ENCODE measurements at regions not wholly inside any gene's neighbourhood (a gene's known extent, or its start where the extent isn't known, plus 50 kb on each side); places are given as distances from the start of the nearest gene placed in this dataset.

- DNase-seq: no peak
These were observed 461.0 kb upstream of the C9orf72 start for GRCh38 chr9:28034242-28034641.

DNA sequence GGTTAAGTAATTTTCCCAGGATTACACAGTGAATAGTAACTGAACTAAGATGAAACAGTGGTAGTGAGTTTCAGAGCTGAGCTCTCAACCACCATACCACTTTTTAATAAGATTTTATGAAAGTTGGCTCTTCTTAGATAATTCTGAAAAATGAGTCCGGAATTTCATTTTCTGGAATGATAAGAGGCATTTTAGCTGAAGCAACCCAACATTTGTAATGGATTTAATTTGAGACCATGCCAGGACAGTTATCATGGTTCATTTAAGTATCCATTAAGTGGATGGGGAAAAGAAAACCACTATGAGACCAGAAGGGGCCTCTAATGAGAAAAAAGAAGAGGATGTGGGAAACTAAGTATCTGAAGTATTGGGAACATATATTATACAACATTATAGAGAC, 464.7 kb upstream of the C9orf72 start:
- DNase-seq: no peak

- DNase-seq: no peak
These were observed 471.8 kb upstream of the C9orf72 start for GRCh38 chr9:28045051-28045450.

DNA sequence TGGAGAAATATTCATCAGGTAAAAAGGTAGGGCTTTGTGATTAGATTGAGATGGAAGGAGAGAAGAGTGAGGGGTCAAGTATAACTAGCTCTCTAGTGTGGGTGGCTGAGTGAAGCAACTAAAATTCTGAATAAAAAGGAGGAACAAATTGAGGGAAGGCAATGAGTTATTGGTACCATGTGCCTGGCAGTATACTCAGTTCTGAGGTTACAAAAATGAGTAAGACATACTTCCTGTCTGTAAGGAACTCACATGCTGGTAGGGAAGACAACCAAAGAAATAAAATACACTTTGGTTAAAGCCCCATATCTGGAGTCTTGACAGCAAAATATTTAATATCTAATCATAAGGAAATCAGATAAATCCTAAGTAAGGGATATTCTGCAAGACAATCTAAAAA, 476.8 kb upstream of the C9orf72 start:
- DNase-seq: no peak

DNA sequence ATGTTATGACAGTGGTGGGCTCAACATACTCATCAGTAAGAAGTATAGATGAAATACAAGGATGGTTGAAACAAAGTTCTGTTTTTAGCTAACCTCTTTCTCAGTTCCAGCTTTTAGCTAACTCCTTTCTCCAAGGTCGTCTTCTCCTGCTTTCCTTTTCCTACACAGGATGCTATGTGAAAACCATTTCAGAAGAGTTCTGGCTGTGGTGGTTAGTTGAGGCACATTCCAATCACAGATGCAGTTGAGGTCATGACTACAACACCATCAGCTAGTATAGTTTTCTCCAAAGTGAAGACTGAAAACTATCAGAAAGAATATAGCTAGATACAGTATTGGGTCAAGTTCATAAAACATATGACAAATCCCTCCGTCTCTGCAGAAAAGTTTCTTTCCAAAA, 477.7 kb upstream of the C9orf72 start:
- no peak for DNase-seq

DNA sequence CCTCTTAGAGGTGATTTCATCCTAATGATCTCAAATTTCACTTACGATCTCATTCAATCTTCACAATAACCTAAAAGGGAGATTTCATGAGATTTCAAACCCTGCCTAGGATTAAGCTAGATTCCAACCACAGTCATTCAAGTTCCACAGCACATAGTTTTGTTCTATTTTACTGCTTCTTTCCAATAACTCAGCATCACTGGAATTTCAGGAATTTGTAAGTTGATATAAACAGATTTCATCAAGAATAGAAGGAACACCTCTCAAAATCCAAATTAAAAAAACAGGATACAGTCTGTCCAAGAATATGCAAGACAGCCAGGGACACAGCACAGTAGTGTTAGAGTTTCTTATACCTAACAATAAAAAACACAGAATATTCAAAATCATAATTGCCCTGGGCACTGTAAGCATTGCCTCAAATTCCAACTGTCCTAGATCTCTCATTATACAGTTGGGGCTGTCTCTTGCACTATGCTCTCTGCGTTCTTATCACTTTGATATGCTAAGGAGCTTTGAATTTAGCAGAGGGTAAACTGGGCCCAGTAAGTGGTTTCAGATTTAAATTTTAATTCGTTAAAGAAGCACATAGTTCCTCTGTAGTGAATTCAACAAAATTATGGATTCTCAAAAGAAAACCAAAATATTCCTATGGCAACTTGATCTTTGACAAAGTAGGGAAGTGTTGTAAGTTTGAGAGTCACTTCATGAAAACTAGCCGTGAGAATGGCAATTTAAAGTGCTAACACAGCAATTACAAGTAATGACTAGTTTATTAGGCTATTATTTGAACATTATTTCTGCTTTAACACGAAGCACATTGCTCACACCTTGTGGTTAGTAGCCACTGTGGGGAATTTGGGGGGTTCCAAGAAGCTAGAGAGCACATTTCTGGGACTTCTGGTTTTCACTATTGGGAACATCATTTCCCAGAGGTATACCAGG, 478.6 kb upstream of the C9orf72 start:
- DNase-seq: no peak

- no peak for DNase-seq
These were observed 480.0 kb upstream of the C9orf72 start for GRCh38 chr9:28053096-28053777.

GRCh38 chr9:28056006-28056405, 482.7 kb upstream of the C9orf72 start:
- no peak for DNase-seq

- DNase-seq: no peak
These were observed 483.2 kb upstream of the C9orf72 start for GRCh38 chr9:28056466-28056865.

DNA sequence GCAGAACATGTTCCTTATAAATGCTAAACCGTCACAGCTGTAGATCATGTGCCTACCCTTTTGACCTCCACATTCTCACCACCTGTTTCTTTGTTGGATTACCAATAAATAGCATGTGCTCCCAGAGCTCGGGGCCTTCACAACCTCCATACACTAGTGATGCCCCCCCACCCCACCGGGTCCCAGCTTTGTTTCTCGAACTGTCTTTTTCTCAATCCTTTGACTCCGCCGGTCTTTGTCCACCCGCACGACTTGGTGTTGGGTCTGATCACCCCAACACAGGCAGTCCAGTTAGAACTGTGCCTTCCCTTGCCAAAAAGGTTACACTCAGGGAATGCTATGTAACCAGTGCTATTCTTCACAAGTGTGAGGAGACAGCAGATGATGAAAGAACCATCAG, 485.9 kb upstream of the C9orf72 start:
- no peak for DNase-seq

- no peak for DNase-seq
These were observed 491.0 kb upstream of the C9orf72 start for GRCh38 chr9:28064241-28064815.

GRCh38 chr9:28073270-28073669, 500.0 kb upstream of the C9orf72 start:
- DNase-seq: no peak

- no peak for DNase-seq
These were observed 506.4 kb upstream of the C9orf72 start for GRCh38 chr9:28079677-28080076.

DNA sequence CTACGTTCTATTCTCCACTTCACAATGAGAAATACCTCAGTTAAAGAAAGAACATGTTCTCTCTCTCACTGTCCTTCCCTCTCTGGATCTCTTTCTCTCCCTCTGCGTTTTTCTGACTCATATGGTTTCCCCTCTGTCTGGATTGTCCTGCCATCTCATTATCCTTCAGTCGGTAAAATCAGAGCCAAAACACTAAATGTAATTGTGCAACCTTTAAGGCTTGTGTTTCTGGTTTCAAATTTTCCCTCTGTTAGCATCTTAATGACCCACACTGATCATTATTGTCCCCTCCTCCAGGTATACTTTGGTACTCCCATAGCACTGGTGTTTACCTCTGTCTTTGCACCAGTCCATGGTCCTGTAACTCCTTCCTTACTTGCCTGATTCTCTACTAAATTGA, 509.4 kb upstream of the C9orf72 start:
- no peak for DNase-seq

GRCh38 chr9:28086881-28087280, 513.6 kb upstream of the C9orf72 start:
- DNase-seq: no peak

- no peak for DNase-seq
These were observed 520.0 kb upstream of the C9orf72 start for GRCh38 chr9:28092981-28093936.

DNA sequence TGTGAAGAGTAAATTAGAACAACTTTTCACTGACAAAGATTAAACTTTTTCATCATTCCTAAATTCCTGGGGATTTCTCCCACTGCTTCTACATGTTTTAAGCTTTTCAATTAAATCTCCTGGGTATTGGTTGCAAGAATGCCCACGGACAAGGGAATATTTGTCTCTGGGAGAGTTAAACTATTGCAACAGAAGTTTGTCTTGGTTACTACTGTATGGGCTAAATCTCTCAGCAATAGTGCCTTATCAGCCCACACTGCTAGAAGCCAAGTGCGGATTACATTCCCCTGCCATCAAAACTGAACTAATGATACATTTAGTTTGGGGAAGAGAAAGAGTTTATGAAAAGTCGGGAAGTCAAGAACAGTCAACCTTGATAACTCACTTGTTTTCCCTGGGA, 528.2 kb upstream of the C9orf72 start:
- no peak for DNase-seq

GRCh38 chr9:28105001-28105400, 531.7 kb upstream of the C9orf72 start:
- no peak for DNase-seq

DNA sequence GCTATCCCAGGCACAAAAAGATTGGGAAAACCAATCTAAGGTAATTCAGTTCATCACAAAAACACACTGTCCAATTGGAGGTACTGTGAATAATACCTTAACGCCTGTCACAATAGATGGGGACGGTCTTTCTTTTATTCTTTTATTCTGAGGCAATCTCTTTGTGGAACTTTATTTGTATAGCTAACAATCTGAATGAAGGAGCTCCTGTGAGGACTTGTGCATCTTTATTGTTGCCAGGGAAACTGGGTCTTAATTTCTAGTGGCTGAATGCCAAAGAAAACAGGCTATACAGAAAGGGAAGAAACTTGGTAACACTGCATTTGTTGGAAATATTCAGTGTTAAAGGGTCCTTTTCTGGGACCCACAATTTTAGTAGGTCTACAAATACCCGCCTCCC, 546.9 kb upstream of the C9orf72 start:
- no peak for DNase-seq

- DNase-seq: no peak
These were observed 547.3 kb upstream of the C9orf72 start for GRCh38 chr9:28120626-28121025.

GRCh38 chr9:28121366-28121765, 548.1 kb upstream of the C9orf72 start:
- DNase-seq: no peak

DNA sequence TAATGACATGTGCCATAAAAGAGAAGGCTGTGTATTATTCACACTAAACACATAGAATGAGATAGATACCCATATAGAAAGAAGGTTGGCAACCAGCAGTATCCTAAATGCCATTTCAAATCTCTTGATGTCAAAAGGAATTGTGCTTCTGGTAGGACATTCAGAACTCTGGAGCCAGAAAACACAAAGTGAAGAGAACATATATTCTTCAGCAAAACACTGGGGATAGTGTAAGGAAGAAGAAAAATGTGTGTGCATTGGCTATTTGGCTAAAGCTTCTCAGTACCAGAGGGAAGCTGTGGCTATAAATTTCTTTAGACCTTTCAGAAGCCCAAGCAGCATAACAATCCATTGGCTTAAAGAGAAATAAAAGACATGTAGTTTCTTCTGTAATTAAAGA, 551.6 kb upstream of the C9orf72 start:
- no peak for DNase-seq

GRCh38 chr9:28127101-28127500, 553.8 kb upstream of the C9orf72 start:
- DNase-seq: no peak

Data from cerebellar nuclear complex (tissue), 1 donor.